Ovary (tissue), 3 donors: ENCODE measurements at regions not wholly inside any gene's neighbourhood (a gene's known extent, or its start where the extent isn't known, plus 50 kb on each side); places are given as distances from the start of the nearest gene placed in this dataset.

Source experiments
- CTCF ChIP-seq, 3 donors: fragments of 450-650 bp in 2 of 3; fragments of 200-600 bp in 1 of 3; IDR thresholded peaks; one replicate each; pipeline versions ENCODE4 v1.5.1 to v1.8.0; 2016 to 2022; ENCODE audit warnings: antibody characterized with exemption in 3 of 3, mild to moderate bottlenecking in 1 of 3
- EP300 ChIP-seq: sonication (generic); formaldehyde crosslinking; IDR thresholded peaks from one replicate; pipeline ENCODE4 v1.6.1; 2017; ENCODE audit warnings: antibody characterized with exemption
- POLR2A ChIP-seq: fragments of 450-650 bp; IDR thresholded peaks from one replicate; pipeline ENCODE4 v1.6.1; 2017; ENCODE audit warnings: antibody characterized with exemption, mild to moderate bottlenecking, moderate library complexity
- donor health status: DM: no; HTN: no; CAD: no.

DNA sequence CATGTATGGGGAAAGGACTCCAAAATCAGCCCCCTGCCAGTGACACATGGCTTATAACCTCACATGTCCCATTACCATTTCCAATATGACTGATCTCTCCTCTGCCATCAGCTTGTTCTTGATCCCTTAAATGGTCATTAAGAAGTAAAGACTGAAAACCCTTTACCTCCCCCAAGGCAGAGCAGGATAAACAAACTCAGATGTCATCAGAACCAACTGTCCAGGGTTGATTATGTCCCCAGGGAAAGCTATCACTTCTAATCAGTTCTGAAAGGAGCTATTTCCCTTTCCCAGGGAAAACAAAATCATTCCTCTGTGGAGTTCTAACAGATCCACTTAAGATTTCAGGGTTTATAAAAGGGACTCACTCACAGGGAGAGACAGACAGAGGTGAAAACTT, 350.9 kb downstream of the SUCLA2 start:
- TF ChIP-seq CTCF (IDR thresholded peaks at IDR 0.05), result no peak
- no peak for TF ChIP-seq POLR2A
- no peak for TF ChIP-seq EP300
